OCI-LY7 (cell line): ENCODE measurements at regions not wholly inside any gene's neighbourhood (a gene's known extent, or its start where the extent isn't known, plus 50 kb on each side); places are given as distances from the start of the nearest gene placed in this dataset.
"Not testable (repeated sequence)": the region's sequence is repeated elsewhere in the genome, so short reads cannot be mapped to it uniquely, and the experiment has no call there.

Experiments used
- EZH2phosphoT487 ChIP-seq: fragments of 200-600 bp; sonication (generic); IDR thresholded peaks from 2 replicates; pipeline ENCODE4 v1.6.1; 2018; ENCODE audit warnings: low read depth, borderline replicate concordance, mild to moderate bottlenecking, mixed run types, antibody characterized with exemption, low read length, moderate library complexity, mixed read lengths
- TF ChIP-seq, protein P1 (sequence below): fragments of 200-600 bp; sonication (generic); conservative IDR thresholded peaks from 2 replicates; pipeline ENCODE4 v1.5.1; 2014; ENCODE audit warnings: mild to moderate bottlenecking, antibody characterized with exemption, low read length, moderate library complexity, mixed read lengths

- TF ChIP-seq, protein P1, sequence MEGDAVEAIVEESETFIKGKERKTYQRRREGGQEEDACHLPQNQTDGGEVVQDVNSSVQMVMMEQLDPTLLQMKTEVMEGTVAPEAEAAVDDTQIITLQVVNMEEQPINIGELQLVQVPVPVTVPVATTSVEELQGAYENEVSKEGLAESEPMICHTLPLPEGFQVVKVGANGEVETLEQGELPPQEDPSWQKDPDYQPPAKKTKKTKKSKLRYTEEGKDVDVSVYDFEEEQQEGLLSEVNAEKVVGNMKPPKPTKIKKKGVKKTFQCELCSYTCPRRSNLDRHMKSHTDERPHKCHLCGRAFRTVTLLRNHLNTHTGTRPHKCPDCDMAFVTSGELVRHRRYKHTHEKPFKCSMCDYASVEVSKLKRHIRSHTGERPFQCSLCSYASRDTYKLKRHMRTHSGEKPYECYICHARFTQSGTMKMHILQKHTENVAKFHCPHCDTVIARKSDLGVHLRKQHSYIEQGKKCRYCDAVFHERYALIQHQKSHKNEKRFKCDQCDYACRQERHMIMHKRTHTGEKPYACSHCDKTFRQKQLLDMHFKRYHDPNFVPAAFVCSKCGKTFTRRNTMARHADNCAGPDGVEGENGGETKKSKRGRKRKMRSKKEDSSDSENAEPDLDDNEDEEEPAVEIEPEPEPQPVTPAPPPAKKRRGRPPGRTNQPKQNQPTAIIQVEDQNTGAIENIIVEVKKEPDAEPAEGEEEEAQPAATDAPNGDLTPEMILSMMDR, result not testable (repeated sequence)
- not testable (repeated sequence) for TF ChIP-seq EZH2phosphoT487
Observed at GRCh38 chr1:223991297-223991857, 122.5 kb upstream of the FBXO28 start.
